ENCODE measurements at regions not wholly inside any gene's neighbourhood (a gene's known extent, or its start where the extent isn't known, plus 50 kb on each side); places are given as distances from the start of the nearest gene placed in this dataset.
A peak's percentile ranks its signal among the peaks of the same experiment; 100 is the strongest.

DNA sequence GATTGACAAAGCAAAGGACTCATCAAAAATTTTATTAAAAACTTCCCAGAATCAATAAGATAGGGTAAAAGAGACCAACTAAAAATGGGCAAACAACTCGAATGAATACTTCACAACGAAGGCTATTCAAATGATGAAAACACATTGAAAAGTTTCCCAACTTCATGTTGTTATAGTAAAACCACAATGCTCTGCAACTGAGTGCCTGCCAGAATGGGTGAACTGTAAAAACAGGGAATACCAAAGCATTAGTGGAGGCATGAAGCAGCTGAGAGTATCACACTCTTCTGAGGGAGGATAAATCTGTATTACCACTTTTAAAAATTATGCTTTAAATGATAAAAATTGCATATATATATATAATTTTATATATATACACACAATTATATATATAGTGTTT is 1214.7 kb downstream of the SORCS3 start:
- Histone ChIP-seq H3K4me1 (ENCODE audit: insufficient read depth, insufficient read length) (no peaks in the 10 kb centered on the region), H3K27me3 (ENCODE audit: insufficient read depth, insufficient read length) (no peaks in the 10 kb centered on the region), H3K36me3 (ENCODE audit: insufficient read depth, insufficient read length, low read length) (no peaks in the 10 kb centered on the region), H3K4me3 (ENCODE audit: insufficient read length, low read depth) (no peak overlapping the region), H3K9ac (ENCODE audit: insufficient read length, low read depth) (no peak overlapping the region), H3K9me3 (ENCODE audit: insufficient read depth, low read length) (no peaks in the 10 kb centered on the region)
- DNase-seq (ENCODE audit: low read depth, low spot score): no peak
- no peak for TF ChIP-seq SUZ12 (IDR thresholded peaks at IDR 0.05; ENCODE audit: extremely low read depth, insufficient read depth, insufficient read length)
- no peak for TF ChIP-seq ZNF274 (IDR thresholded peaks at IDR 0.05; ENCODE audit: low read depth, low read length)
- TF ChIP-seq YY1 (IDR thresholded peaks at IDR 0.05; ENCODE audit: insufficient read depth, insufficient read length): no peak

DNA sequence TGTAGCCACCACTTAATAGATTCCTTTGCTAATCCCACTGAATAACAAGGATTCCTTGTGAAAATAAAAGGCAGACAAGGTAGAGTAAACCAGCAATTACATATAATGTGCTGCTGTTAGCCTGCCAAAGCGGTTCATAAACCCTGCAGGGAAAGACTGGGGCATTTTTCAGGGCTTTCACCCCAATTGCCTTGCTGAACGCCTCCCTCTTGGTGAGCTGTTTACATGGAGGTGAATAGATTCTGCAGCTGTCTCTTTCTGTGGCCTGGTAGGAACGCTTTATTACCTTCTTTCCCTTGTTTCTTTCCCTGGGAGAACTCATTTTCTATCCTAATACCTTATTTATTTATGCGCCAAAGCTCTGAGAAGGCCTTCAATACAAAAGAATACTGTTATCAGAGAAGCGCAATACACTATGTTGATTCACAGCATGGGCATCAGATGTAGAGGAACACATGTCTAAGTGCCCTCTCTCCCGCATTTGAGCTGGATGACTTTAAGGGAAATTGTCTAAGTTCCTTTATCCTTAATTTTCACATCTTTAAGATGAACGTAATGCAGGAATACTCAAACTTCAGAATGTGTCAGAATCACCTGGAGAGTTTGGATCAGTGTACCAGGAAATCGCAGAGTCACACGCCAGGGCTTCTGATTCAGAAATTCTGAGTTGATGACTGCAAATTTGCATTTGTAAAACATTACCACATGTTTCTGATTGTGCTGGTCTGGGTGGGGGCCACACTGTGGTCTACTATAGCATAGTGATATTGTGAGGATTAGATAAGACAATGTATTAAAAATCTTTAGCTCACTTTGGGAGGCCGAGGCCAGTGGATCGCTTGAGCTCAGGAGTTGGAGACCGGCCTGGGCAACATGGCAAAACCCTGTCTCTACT is 1203.8 kb downstream of the SORCS3 start:
- Histone ChIP-seq H3K9ac (ENCODE audit: insufficient read length, low read depth) (no peak overlapping the region), H3K4me1 (ENCODE audit: insufficient read depth, insufficient read length) (no peaks in the 10 kb centered on the region), H3K27me3 (ENCODE audit: insufficient read depth, insufficient read length) (no peaks in the 10 kb centered on the region), H3K9me3 (ENCODE audit: insufficient read depth, low read length) (no peaks in the 10 kb centered on the region), H3K36me3 (ENCODE audit: insufficient read depth, insufficient read length, low read length) (no peaks in the 10 kb centered on the region), H3K4me3 (ENCODE audit: insufficient read length, low read depth) (no peak overlapping the region)
- no peak for TF ChIP-seq YY1 (IDR thresholded peaks at IDR 0.05; ENCODE audit: insufficient read depth, insufficient read length)
- no peak for TF ChIP-seq SUZ12 (IDR thresholded peaks at IDR 0.05; ENCODE audit: extremely low read depth, insufficient read depth, insufficient read length)
- TF ChIP-seq ZNF274 (IDR thresholded peaks at IDR 0.05; ENCODE audit: low read depth, low read length): no peak
- no peak for DNase-seq (ENCODE audit: low read depth, low spot score)

DNA sequence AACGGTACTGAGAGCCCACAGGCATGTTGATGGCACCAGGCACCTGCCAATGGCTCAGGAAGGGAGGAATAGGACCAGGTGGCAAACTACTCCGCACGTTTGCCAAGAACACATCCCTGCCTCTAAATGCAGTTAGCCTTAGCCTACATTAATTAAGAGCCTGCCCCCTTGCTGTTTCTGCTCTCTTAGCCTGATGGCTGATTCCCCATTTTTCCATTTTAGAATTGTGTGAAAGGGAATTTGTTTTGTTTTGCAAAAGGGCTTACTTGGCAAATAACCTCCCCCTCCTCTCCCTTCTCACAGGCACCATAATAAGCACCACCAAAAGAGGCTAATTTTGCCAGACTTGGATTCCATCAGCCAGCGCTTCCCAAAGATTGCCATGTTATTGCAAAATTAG is 1203.2 kb downstream of the SORCS3 start:
- no peak overlapping the region for H3K9ac ChIP-seq (ENCODE audit: insufficient read length, low read depth)
- DNase-seq (ENCODE audit: low read depth, low spot score): peak; percentile 8
- no peaks in the 10 kb centered on the region for H3K36me3 ChIP-seq (ENCODE audit: insufficient read depth, insufficient read length, low read length)
- H3K4me3 ChIP-seq (ENCODE audit: insufficient read length, low read depth): no peak overlapping the region
- no peaks in the 10 kb centered on the region for H3K27me3 ChIP-seq (ENCODE audit: insufficient read depth, insufficient read length)
- no peaks in the 10 kb centered on the region for H3K4me1 ChIP-seq (ENCODE audit: insufficient read depth, insufficient read length)
- H3K9me3 ChIP-seq (ENCODE audit: insufficient read depth, low read length): no peaks in the 10 kb centered on the region
- no peak for TF ChIP-seq SUZ12 (IDR thresholded peaks at IDR 0.05; ENCODE audit: extremely low read depth, insufficient read depth, insufficient read length)
- no peak for TF ChIP-seq ZNF274 (IDR thresholded peaks at IDR 0.05; ENCODE audit: low read depth, low read length)
- TF ChIP-seq YY1 (IDR thresholded peaks at IDR 0.05; ENCODE audit: insufficient read depth, insufficient read length): no peak

DNA sequence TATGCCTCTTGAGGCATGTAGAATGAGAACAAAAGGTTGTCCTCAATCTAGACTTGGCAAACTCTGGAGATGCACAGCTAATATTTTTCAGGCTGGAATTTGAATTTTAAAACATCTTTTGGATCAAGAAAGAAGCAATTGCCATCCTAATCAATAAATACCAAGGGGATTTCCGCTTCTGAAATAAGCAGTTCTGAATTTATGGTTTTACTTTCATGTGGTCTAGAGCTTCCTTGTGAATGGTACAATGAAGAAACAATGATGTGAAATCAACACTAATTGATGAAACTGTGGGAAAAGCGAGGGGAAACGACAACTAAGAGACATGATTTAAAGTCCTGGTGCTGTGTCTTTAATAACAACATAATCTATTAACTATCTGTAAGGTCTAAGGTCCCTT is 1202.7 kb downstream of the SORCS3 start:
- H3K9me3 ChIP-seq (ENCODE audit: insufficient read depth, low read length): no peaks in the 10 kb centered on the region
- no peaks in the 10 kb centered on the region for H3K36me3 ChIP-seq (ENCODE audit: insufficient read depth, insufficient read length, low read length)
- no peaks in the 10 kb centered on the region for H3K4me1 ChIP-seq (ENCODE audit: insufficient read depth, insufficient read length)
- no peak for DNase-seq (ENCODE audit: low read depth, low spot score)
- H3K4me3 ChIP-seq (ENCODE audit: insufficient read length, low read depth): no peak overlapping the region
- no peak overlapping the region for H3K9ac ChIP-seq (ENCODE audit: insufficient read length, low read depth)
- no peak for TF ChIP-seq SUZ12 (IDR thresholded peaks at IDR 0.05; ENCODE audit: extremely low read depth, insufficient read depth, insufficient read length)
- no peak for TF ChIP-seq ZNF274 (IDR thresholded peaks at IDR 0.05; ENCODE audit: low read depth, low read length)
- no peak for TF ChIP-seq YY1 (IDR thresholded peaks at IDR 0.05; ENCODE audit: insufficient read depth, insufficient read length)
- no peaks in the 10 kb centered on the region for H3K27me3 ChIP-seq (ENCODE audit: insufficient read depth, insufficient read length)

DNA sequence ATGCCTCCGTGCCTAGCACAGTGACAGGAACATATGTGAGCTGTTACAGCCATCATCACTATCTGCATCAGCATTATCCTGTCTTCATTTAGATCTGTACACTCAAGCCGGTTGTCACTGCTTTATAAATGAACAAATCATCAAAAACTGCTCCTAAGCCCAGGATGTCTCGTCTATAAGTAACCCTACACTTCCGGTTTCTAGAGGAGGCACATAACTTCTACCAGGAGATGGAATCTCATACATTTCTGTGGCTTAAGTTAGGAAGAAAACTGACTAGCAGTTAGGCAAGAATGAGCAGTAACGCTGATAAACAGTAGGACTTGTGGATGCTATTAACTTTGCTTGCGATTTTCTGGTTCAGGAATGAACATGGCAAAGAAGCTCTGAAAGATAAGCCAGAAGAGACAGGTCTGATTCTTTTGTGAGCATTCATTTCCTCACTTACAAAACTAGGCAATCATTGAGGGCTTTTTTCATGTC is 1199.2 kb downstream of the SORCS3 start:
- TF ChIP-seq SUZ12 (IDR thresholded peaks at IDR 0.05; ENCODE audit: extremely low read depth, insufficient read depth, insufficient read length): no peak
- TF ChIP-seq ZNF274 (IDR thresholded peaks at IDR 0.05; ENCODE audit: low read depth, low read length): no peak
- no peak for TF ChIP-seq YY1 (IDR thresholded peaks at IDR 0.05; ENCODE audit: insufficient read depth, insufficient read length)
- H3K27me3 ChIP-seq (ENCODE audit: insufficient read depth, insufficient read length): no peaks in the 10 kb centered on the region
- DNase-seq (ENCODE audit: low read depth, low spot score): no peak
- H3K4me3 ChIP-seq (ENCODE audit: insufficient read length, low read depth): no peak overlapping the region
- H3K9me3 ChIP-seq (ENCODE audit: insufficient read depth, low read length): no peaks in the 10 kb centered on the region
- H3K4me1 ChIP-seq (ENCODE audit: insufficient read depth, insufficient read length): no peaks in the 10 kb centered on the region
- no peak overlapping the region for H3K9ac ChIP-seq (ENCODE audit: insufficient read length, low read depth)
- H3K36me3 ChIP-seq (ENCODE audit: insufficient read depth, insufficient read length, low read length): no peaks in the 10 kb centered on the region

DNA sequence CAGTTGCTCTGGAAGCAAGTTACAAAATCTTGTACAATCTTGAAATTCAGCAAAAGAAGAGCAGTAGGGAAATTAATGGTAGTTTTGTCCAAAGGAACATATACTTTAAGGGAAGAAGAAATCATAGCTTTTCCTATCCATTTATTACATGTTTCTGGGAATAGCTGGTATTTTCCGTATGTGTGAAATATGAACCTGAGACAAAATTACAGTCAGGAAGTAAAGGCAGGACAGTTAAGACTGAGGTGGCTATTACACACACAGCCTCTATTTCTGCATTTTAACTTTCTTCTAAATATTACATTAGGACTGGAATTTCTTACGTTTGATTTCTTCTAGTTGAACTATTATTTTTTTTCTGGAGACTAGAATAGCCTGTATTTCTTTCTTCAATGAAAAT is 1197.3 kb downstream of the SORCS3 start:
- H3K9ac ChIP-seq (ENCODE audit: insufficient read length, low read depth): no peak overlapping the region

DNA sequence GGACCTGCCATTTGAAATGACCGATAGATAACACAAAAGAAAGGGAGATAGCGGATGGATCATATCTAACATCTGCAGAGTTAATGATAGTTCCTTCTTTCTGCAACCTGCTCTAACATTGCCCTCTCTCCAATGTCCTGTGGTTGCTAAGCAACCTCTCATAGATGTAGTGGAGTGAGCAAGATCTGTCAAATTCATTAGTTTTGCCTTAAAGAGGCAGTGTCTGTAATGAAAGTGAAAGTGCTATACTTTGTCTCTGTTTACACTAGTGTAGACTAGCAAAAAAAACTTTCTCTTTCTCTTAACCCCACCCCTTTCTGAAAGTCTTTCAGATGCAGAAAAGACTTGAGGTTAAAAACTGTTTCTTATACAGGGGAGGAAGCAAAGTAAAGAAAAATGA is 1196.9 kb downstream of the SORCS3 start:
- Histone ChIP-seq H3K36me3 (ENCODE audit: insufficient read depth, insufficient read length, low read length) (no peaks in the 10 kb centered on the region), H3K4me3 (ENCODE audit: insufficient read length, low read depth) (no peak overlapping the region), H3K9ac (ENCODE audit: insufficient read length, low read depth) (no peak overlapping the region), H3K9me3 (ENCODE audit: insufficient read depth, low read length) (no peaks in the 10 kb centered on the region), H3K4me1 (ENCODE audit: insufficient read depth, insufficient read length) (no peaks in the 10 kb centered on the region), H3K27me3 (ENCODE audit: insufficient read depth, insufficient read length) (no peaks in the 10 kb centered on the region)
- TF ChIP-seq ZNF274 (IDR thresholded peaks at IDR 0.05; ENCODE audit: low read depth, low read length) (no peak), YY1 (IDR thresholded peaks at IDR 0.05; ENCODE audit: insufficient read depth, insufficient read length) (no peak), SUZ12 (IDR thresholded peaks at IDR 0.05; ENCODE audit: extremely low read depth, insufficient read depth, insufficient read length) (no peak)
- no peak for DNase-seq (ENCODE audit: low read depth, low spot score)

More for the DNA sequence above, 1197.3 kb downstream of the SORCS3 start:
- Histone ChIP-seq H3K4me1 (ENCODE audit: insufficient read depth, insufficient read length) (no peaks in the 10 kb centered on the region), H3K36me3 (ENCODE audit: insufficient read depth, insufficient read length, low read length) (no peaks in the 10 kb centered on the region), H3K4me3 (ENCODE audit: insufficient read length, low read depth) (no peak overlapping the region), H3K9me3 (ENCODE audit: insufficient read depth, low read length) (no peaks in the 10 kb centered on the region), H3K27me3 (ENCODE audit: insufficient read depth, insufficient read length) (no peaks in the 10 kb centered on the region)
- no peak for DNase-seq (ENCODE audit: low read depth, low spot score)
- TF ChIP-seq YY1 (IDR thresholded peaks at IDR 0.05; ENCODE audit: insufficient read depth, insufficient read length): no peak
- TF ChIP-seq SUZ12 (IDR thresholded peaks at IDR 0.05; ENCODE audit: extremely low read depth, insufficient read depth, insufficient read length): no peak
- no peak for TF ChIP-seq ZNF274 (IDR thresholded peaks at IDR 0.05; ENCODE audit: low read depth, low read length)

All from NT2/D1 (cell line).